HEK293 (cell line): ENCODE measurements at regions not wholly inside any gene's neighbourhood (a gene's known extent, or its start where the extent isn't known, plus 50 kb on each side); places are given as distances from the start of the nearest gene placed in this dataset.

Experiments used
- CTCF ChIA-PET: fragments of 350-600 bp; formaldehyde crosslinking; extraction: SDS; loops from one replicate; lab custom pipeline; 2021; ENCODE audit warnings: antibody characterized with exemption; lab: Yijun Ruan, JAX
- POLR2A ChIA-PET: fragments of 300-600 bp; formaldehyde crosslinking; extraction: SDS; loops from one replicate; lab custom pipeline; 2020; ENCODE audit warnings: antibody characterized with exemption, inconsistent platforms; lab: Yijun Ruan, JAX
- H3K27ac ChIP-seq: fragments of 200-500 bp; sonication (Bioruptor generic); 2 replicates; pipeline ENCODE4 v1.5.1; 2014; ENCODE audit warnings: low read depth, low read length, control low read depth, inconsistent platforms; ENCODE audit errors: extremely low read depth
- H3K36me3 ChIP-seq, 2 experiments: fragments of 200-500 bp in 1 of 2; sonication (Bioruptor generic) in 1 of 2; 1 replicate in 1 of 2; 2 replicates in 1 of 2; pipeline ENCODE4 v1.5.1; 2014 to 2017; ENCODE audit warnings: inconsistent platforms in 2 of 2, low read length in 2 of 2; ENCODE audit not compliant: control insufficient read depth in 2 of 2, insufficient read depth in 1 of 2
- H3K4me1 ChIP-seq: fragments of 200-500 bp; sonication (Bioruptor generic); 2 replicates; pipeline ENCODE4 v1.5.1; 2014; ENCODE audit warnings: mild to moderate bottlenecking, low read length, inconsistent platforms; ENCODE audit not compliant: control insufficient read depth, insufficient read depth
- H3K4me3 ChIP-seq: 2 replicates; pipeline ENCODE4 v1.5.1; 2011; ENCODE audit warnings: low read depth, mild to moderate bottlenecking, control low read depth, low read length, moderate library complexity
- H3K9me3 ChIP-seq: fragments of 200-500 bp; sonication (Bioruptor generic); 2 replicates; pipeline ENCODE4 v1.5.1; 2014; ENCODE audit warnings: low read depth, low read length, inconsistent platforms; ENCODE audit not compliant: control insufficient read depth, insufficient read depth
- FEZF1 ChIP-seq: fragments of 450-650 bp; formaldehyde crosslinking; IDR thresholded peaks from 2 replicates; pipeline ENCODE4 v1.5.1; 2016; ENCODE audit warnings: missing biosample characterization, missing genetic modification characterization
- RBAK ChIP-seq: fragments of 450-650 bp; formaldehyde crosslinking; IDR thresholded peaks from 2 replicates; pipeline ENCODE4 v1.5.1; 2016; ENCODE audit warnings: missing biosample characterization, missing genetic modification characterization
- SCRT2 ChIP-seq: fragments of 450-650 bp; formaldehyde crosslinking; IDR thresholded peaks from 2 replicates; pipeline ENCODE4 v1.5.1; 2016; ENCODE audit warnings: missing biosample characterization, missing genetic modification characterization
- SETDB1 ChIP-seq: IDR thresholded peaks from one replicate; pipeline ENCODE4 v1.6.1; 2017; ENCODE audit warnings: mild to moderate bottlenecking, low read length, moderate library complexity, mixed read lengths; ENCODE audit not compliant: insufficient read length
- YY1 ChIP-seq: fragments of 450-650 bp; formaldehyde crosslinking; IDR thresholded peaks from 2 replicates; pipeline ENCODE4 v1.5.1; 2018; ENCODE audit warnings: missing biosample characterization, missing genetic modification characterization
- ZBTB20 ChIP-seq: fragments of 450-650 bp; formaldehyde crosslinking; IDR thresholded peaks from 2 replicates; pipeline ENCODE4 v1.5.1; 2016; ENCODE audit warnings: missing biosample characterization, missing genetic modification characterization
- ZNF341 ChIP-seq: fragments of 450-650 bp; formaldehyde crosslinking; IDR thresholded peaks from 2 replicates; pipeline ENCODE4; 2016; ENCODE audit warnings: low read depth, missing biosample characterization, missing genetic modification characterization
- ZNF416 ChIP-seq: fragments of 450-650 bp; formaldehyde crosslinking; IDR thresholded peaks from 2 replicates; pipeline ENCODE4 v1.5.1; 2016; ENCODE audit warnings: missing biosample characterization, missing genetic modification characterization
- ZNF555 ChIP-seq: fragments of 450-650 bp; formaldehyde crosslinking; conservative IDR thresholded peaks from 2 replicates; pipeline ENCODE4 v1.5.1; 2017; ENCODE audit warnings: missing biosample characterization, mild to moderate bottlenecking, missing genetic modification characterization, inconsistent platforms
- ZNF585B ChIP-seq: fragments of 450-650 bp; formaldehyde crosslinking; IDR thresholded peaks from 2 replicates; pipeline ENCODE4 v1.5.1; 2016; ENCODE audit warnings: missing biosample characterization, missing genetic modification characterization
- ZNF654 ChIP-seq: fragments of 450-650 bp; formaldehyde crosslinking; IDR thresholded peaks from 2 replicates; pipeline ENCODE4 v1.5.1; 2016; ENCODE audit warnings: low read depth, missing biosample characterization, missing genetic modification characterization
- ZNF777 ChIP-seq: fragments of 450-650 bp; formaldehyde crosslinking; IDR thresholded peaks from 2 replicates; pipeline ENCODE4 v1.5.1; 2017; ENCODE audit warnings: missing biosample characterization, missing genetic modification characterization, borderline replicate concordance
- ZNF792 ChIP-seq: fragments of 450-650 bp; formaldehyde crosslinking; IDR thresholded peaks from 2 replicates; pipeline ENCODE4 v1.5.1; 2016; ENCODE audit warnings: missing biosample characterization, missing genetic modification characterization
- TF ChIP-seq, protein P1 (sequence below): fragments of 450-650 bp; formaldehyde crosslinking; conservative IDR thresholded peaks from 2 replicates; pipeline ENCODE4 v1.5.1; 2016; ENCODE audit warnings: low read depth, missing biosample characterization, missing genetic modification characterization
- TF ChIP-seq, protein P2 (sequence below): fragments of 450-650 bp; formaldehyde crosslinking; IDR thresholded peaks from 2 replicates; pipeline ENCODE4 v1.5.1; 2016; ENCODE audit warnings: missing biosample characterization, missing genetic modification characterization
- TF ChIP-seq, protein P3 (sequence below): fragments of 450-650 bp; IDR thresholded peaks from 2 replicates; pipeline ENCODE4 v1.5.1; 2018; ENCODE audit warnings: missing biosample characterization, mild to moderate bottlenecking, missing genetic modification characterization
- TF ChIP-seq, protein P4 (sequence below): fragments of 450-650 bp; formaldehyde crosslinking; IDR thresholded peaks from 2 replicates; pipeline ENCODE4 v1.5.1; 2016; ENCODE audit warnings: missing biosample characterization, missing genetic modification characterization, borderline replicate concordance

DNA sequence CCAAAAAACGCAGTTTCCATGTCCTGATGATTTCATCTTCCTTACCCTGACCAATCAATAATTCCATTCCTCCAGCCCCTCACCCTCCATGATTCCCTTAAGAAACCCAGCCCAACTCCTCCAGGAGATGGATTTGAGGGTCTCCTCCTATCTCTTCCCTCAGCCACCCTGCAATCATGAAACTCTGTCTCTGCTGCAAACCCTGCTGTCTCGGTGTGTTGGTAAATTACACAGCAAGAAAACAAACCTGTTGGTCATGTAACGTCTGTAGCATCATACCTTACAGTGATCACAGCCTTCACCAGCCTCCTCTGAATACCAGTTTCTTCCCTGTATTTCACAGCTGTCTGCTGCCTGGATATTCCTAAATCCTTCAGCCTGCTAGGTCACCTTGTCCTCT is 300.7 kb upstream of the NEBL start (continued):
- TF ChIP-seq, protein P1, sequence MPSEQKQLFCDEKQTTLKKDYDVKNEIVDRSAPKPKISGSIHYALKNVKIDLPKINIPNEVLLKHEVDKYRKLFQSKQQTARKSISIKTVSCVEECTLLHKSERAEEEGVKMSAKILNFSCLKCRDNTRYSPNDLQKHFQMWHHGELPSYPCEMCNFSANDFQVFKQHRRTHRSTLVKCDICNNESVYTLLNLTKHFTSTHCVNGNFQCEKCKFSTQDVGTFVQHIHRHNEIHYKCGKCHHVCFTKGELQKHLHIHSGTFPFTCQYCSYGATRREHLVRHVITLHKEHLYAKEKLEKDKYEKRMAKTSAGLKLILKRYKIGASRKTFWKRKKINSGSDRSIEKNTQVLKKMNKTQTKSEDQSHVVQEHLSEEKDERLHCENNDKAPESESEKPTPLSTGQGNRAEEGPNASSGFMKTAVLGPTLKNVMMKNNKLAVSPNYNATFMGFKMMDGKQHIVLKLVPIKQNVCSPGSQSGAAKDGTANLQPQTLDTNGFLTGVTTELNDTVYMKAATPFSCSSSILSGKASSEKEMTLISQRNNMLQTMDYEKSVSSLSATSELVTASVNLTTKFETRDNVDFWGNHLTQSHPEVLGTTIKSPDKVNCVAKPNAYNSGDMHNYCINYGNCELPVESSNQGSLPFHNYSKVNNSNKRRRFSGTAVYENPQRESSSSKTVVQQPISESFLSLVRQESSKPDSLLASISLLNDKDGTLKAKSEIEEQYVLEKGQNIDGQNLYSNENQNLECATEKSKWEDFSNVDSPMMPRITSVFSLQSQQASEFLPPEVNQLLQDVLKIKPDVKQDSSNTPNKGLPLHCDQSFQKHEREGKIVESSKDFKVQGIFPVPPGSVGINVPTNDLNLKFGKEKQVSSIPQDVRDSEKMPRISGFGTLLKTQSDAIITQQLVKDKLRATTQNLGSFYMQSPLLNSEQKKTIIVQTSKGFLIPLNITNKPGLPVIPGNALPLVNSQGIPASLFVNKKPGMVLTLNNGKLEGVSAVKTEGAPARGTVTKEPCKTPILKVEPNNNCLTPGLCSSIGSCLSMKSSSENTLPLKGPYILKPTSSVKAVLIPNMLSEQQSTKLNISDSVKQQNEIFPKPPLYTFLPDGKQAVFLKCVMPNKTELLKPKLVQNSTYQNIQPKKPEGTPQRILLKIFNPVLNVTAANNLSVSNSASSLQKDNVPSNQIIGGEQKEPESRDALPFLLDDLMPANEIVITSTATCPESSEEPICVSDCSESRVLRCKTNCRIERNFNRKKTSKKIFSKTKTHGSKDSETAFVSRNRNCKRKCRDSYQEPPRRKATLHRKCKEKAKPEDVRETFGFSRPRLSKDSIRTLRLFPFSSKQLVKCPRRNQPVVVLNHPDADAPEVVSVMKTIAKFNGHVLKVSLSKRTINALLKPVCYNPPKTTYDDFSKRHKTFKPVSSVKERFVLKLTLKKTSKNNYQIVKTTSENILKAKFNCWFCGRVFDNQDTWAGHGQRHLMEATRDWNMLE (tag by site-specific recombination) = no peak
- TF ChIP-seq ZNF654 (tag by site-specific recombination) (no peak), SCRT2 (tag by site-specific recombination) (peak; percentile 43; the same call in 1 of the 2 replicates), SETDB1 (peak; percentile 95), ZNF341 (no peak)

DNA sequence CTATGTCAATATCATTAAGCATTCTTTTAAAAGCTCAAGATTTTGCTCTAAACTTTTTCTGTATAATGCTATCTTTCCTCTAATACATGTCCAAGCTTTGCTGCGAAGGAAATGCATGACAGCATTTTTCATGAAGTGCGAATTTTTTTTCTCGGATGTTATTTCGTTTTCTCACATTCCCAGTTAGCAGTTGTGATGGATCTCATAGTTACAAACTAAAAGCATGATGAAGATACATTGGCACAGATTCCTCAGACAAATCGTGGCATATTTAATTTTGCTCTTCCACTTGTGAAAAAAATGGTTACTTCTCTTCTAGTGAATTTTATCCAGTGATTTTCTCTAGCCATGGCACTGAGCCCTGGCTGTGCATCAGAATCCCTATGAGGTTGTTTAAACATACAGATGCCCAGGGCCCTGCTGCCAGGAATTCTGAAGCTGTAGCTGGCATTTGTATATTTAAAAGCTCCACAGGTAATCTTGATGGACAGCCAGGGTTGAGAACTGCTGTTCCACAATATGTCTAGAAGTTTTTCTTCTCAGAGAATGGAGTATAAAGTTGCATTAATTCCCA is 299.8 kb upstream of the NEBL start:
- TF ChIP-seq ZBTB20 (tag by site-specific recombination) (0 out of 2 replicates have a peak, but pooled peaks have one; percentile 38), ZNF777 (tag by site-specific recombination) (no peak), ZNF792 (no peak)
- ChIA-PET CTCF (interaction anchor here (0.9 kb wide), 1 partner anchor 24 kb away, joined by 4 read pairs; no protein-coding TSS in a partner anchor), POLR2A (no interaction called here)
- H3K27ac ChIP-seq = no peak overlapping the region
- H3K9me3 ChIP-seq = no peaks in the 10 kb centered on the region
- peaks cover 2% of the 10 kb centered on the region; the same call in 1 of the 2 replicates for H3K4me1 ChIP-seq
- no peaks in the 10 kb centered on the region for H3K36me3 ChIP-seq
- no peak overlapping the region for H3K4me3 ChIP-seq

DNA sequence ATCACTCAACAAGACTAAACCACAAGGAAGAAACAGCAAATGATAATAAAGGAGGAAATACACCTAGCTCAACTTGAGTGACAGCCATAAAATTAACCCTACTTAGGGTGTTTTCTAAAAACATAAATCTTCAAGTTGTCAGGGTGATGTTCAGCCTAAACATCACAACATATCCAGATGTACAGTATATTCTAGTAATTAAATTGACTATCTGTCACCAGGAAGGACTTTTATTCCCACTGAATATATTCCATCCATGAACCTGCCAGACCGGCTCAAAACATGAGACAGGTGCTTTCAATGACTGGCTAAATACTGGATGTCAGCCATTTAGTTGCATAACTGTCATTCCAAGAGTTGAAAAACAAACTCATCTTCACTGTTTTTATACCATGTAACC is 298.1 kb upstream of the NEBL start:
- Histone ChIP-seq H3K36me3 (no peaks in the 10 kb centered on the region), H3K9me3 (no peaks in the 10 kb centered on the region), H3K27ac (no peak overlapping the region), H3K4me3 (no peak overlapping the region), H3K4me1 (peaks cover 2% of the 10 kb centered on the region; the same call in 1 of the 2 replicates)
- TF ChIP-seq RBAK (tag by site-specific recombination) (no peak), ZNF555 (tag by site-specific recombination) (no peak), YY1 (tag by site-specific recombination) (no peak), FEZF1 (tag by site-specific recombination) (no peak), ZNF585B (no peak), ZNF416 (tag by site-specific recombination) (no peak)
- TF ChIP-seq, protein P2, sequence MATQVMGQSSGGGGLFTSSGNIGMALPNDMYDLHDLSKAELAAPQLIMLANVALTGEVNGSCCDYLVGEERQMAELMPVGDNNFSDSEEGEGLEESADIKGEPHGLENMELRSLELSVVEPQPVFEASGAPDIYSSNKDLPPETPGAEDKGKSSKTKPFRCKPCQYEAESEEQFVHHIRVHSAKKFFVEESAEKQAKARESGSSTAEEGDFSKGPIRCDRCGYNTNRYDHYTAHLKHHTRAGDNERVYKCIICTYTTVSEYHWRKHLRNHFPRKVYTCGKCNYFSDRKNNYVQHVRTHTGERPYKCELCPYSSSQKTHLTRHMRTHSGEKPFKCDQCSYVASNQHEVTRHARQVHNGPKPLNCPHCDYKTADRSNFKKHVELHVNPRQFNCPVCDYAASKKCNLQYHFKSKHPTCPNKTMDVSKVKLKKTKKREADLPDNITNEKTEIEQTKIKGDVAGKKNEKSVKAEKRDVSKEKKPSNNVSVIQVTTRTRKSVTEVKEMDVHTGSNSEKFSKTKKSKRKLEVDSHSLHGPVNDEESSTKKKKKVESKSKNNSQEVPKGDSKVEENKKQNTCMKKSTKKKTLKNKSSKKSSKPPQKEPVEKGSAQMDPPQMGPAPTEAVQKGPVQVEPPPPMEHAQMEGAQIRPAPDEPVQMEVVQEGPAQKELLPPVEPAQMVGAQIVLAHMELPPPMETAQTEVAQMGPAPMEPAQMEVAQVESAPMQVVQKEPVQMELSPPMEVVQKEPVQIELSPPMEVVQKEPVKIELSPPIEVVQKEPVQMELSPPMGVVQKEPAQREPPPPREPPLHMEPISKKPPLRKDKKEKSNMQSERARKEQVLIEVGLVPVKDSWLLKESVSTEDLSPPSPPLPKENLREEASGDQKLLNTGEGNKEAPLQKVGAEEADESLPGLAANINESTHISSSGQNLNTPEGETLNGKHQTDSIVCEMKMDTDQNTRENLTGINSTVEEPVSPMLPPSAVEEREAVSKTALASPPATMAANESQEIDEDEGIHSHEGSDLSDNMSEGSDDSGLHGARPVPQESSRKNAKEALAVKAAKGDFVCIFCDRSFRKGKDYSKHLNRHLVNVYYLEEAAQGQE (tag by site-specific recombination) = no peak
- TF ChIP-seq, protein P3, sequence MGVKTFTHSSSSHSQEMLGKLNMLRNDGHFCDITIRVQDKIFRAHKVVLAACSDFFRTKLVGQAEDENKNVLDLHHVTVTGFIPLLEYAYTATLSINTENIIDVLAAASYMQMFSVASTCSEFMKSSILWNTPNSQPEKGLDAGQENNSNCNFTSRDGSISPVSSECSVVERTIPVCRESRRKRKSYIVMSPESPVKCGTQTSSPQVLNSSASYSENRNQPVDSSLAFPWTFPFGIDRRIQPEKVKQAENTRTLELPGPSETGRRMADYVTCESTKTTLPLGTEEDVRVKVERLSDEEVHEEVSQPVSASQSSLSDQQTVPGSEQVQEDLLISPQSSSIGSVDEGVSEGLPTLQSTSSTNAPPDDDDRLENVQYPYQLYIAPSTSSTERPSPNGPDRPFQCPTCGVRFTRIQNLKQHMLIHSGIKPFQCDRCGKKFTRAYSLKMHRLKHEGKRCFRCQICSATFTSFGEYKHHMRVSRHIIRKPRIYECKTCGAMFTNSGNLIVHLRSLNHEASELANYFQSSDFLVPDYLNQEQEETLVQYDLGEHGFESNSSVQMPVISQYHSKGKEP = no peak
- TF ChIP-seq, protein P4, sequence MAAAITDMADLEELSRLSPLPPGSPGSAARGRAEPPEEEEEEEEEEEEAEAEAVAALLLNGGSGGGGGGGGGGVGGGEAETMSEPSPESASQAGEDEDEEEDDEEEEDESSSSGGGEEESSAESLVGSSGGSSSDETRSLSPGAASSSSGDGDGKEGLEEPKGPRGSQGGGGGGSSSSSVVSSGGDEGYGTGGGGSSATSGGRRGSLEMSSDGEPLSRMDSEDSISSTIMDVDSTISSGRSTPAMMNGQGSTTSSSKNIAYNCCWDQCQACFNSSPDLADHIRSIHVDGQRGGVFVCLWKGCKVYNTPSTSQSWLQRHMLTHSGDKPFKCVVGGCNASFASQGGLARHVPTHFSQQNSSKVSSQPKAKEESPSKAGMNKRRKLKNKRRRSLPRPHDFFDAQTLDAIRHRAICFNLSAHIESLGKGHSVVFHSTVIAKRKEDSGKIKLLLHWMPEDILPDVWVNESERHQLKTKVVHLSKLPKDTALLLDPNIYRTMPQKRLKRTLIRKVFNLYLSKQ (tag by site-specific recombination) = no peak
- CTCF ChIA-PET = no interaction called here
- POLR2A ChIA-PET = no interaction called here
